OCI-LY3 (cell line): ENCODE measurements at regions not wholly inside any gene's neighbourhood (a gene's known extent, or its start where the extent isn't known, plus 50 kb on each side); places are given as distances from the start of the nearest gene placed in this dataset.

ENCODE experiments used
- EZH2phosphoT487 ChIP-seq: fragments of 200-600 bp; shearing (Covaris generic); IDR thresholded peaks from 2 replicates; pipeline ENCODE4 v1.6.1; 2018; ENCODE audit warnings: antibody characterized with exemption, mixed run types, low read depth
- TF ChIP-seq, protein P1 (sequence below): fragments of 200-600, 300-600 bp; sonication (generic); IDR thresholded peaks from 2 replicates; pipeline ENCODE4 v1.5.1; 2014; ENCODE audit warnings: antibody characterized with exemption, low read length, low read depth

DNA sequence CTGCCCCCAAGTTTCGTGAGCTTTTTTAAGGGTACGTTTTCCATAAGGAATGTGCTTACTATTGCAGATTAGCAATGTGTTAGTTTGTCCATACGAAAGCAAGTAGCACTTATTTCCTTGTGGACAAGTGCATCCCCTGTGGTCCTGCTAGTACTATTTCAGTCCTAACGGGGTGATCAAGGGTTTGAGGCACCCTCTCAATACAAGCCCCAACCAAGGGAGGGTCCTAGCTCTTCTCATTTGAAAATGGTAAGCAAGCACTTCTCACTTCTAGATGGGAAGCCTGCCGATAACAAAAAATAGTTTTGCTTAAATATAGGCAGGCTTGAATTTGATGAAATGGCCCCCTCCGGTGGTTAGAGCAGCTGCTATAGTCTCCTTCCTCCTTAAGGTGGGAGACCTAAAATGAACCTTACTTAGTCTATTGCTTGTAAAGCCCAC, 64.0 kb upstream of the HMCN1 start:
- TF ChIP-seq, protein P1, sequence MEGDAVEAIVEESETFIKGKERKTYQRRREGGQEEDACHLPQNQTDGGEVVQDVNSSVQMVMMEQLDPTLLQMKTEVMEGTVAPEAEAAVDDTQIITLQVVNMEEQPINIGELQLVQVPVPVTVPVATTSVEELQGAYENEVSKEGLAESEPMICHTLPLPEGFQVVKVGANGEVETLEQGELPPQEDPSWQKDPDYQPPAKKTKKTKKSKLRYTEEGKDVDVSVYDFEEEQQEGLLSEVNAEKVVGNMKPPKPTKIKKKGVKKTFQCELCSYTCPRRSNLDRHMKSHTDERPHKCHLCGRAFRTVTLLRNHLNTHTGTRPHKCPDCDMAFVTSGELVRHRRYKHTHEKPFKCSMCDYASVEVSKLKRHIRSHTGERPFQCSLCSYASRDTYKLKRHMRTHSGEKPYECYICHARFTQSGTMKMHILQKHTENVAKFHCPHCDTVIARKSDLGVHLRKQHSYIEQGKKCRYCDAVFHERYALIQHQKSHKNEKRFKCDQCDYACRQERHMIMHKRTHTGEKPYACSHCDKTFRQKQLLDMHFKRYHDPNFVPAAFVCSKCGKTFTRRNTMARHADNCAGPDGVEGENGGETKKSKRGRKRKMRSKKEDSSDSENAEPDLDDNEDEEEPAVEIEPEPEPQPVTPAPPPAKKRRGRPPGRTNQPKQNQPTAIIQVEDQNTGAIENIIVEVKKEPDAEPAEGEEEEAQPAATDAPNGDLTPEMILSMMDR, result peak; percentile 96
- TF ChIP-seq EZH2phosphoT487, result no peak
